CD4-positive, alpha-beta T cell (primary cell): ENCODE measurements at regions not wholly inside any gene's neighbourhood (a gene's known extent, or its start where the extent isn't known, plus 50 kb on each side); places are given as distances from the start of the nearest gene placed in this dataset.

Experiments
- ATAC-seq: fragments of 200-7000 bp; cut with Tn5 transposase; one replicate; pipeline ENCODE4 v1.10.0; 2022; ENCODE audit warnings: mild to moderate bottlenecking; ENCODE audit not compliant: poor library complexity
- CTCF ChIA-PET: fragments of 350-600 bp; sonication (Branson Sonifier 250); formaldehyde crosslinking; loops from one replicate; lab custom pipeline; 2021; ENCODE audit warnings: antibody characterized with exemption, inconsistent platforms; lab: Charles Lee
- POLR2A ChIA-PET: fragments of 350-600 bp; sonication (Branson Sonifier 250); formaldehyde crosslinking; loops from one replicate; lab custom pipeline; 2021; ENCODE audit warnings: antibody characterized with exemption, inconsistent platforms; lab: Charles Lee
- DNase-seq, 14 experiments: peaks; one replicate each; pipeline ENCODE4 v3.0.0-alpha.2; 2013 to 2020; ENCODE audit warnings: mixed read lengths in 2 of 14
- H3K27ac ChIP-seq, 2 donors: one replicate each; pipeline versions ENCODE4 v1.5.1 to v1.7.0; 2013; ENCODE audit warnings: low read length in 2 of 2, low read depth in 1 of 2, mild to moderate bottlenecking in 1 of 2
- H3K27me3 ChIP-seq, 2 experiments: 1 replicate in 1 of 2; 2 replicates in 1 of 2; pipeline versions ENCODE4 v1.6.1 to v1.7.0; 2013; ENCODE audit warnings: low read length in 2 of 2, control low read depth in 1 of 2, mild to moderate bottlenecking in 1 of 2, moderate library complexity in 1 of 2; ENCODE audit not compliant: insufficient read depth in 2 of 2, control insufficient read depth in 1 of 2
- H3K36me3 ChIP-seq: one replicate; pipeline ENCODE4 v1.6.1; 2013; ENCODE audit warnings: low read length, control low read depth; ENCODE audit not compliant: insufficient read depth
- H3K4me1 ChIP-seq: one replicate; pipeline ENCODE4 v1.6.1; 2013; ENCODE audit warnings: low read length, control low read depth; ENCODE audit not compliant: insufficient read depth
- H3K4me3 ChIP-seq: one replicate; pipeline ENCODE4 v1.5.1; 2013; ENCODE audit warnings: mild to moderate bottlenecking, low read length, moderate library complexity
- H3K9me3 ChIP-seq, 2 experiments: 1 replicate in 1 of 2; 2 replicates in 1 of 2; pipeline versions ENCODE4 v1.6.1 to v1.7.0; 2013; ENCODE audit warnings: low read length in 2 of 2, mild to moderate bottlenecking in 2 of 2, control low read depth in 1 of 2, moderate library complexity in 1 of 2; ENCODE audit not compliant: control insufficient read depth in 1 of 2, insufficient read depth in 1 of 2
- H3K27ac Mint-ChIP-seq: one replicate; pipeline ENCODE4 v1.8.0; 2020; ENCODE audit warnings: mixed read lengths
- H3K27me3 Mint-ChIP-seq: one replicate; pipeline ENCODE4 v1.8.0; 2021; ENCODE audit warnings: mixed read lengths
- H3K36me3 Mint-ChIP-seq: one replicate; pipeline ENCODE4 v1.8.0; 2021; ENCODE audit warnings: low read depth, mixed read lengths
- H3K4me1 Mint-ChIP-seq: one replicate; pipeline ENCODE4 v1.8.0; 2021; ENCODE audit warnings: low read depth, mixed read lengths
- H3K4me3 Mint-ChIP-seq: one replicate; pipeline ENCODE4 v1.8.0; 2020; ENCODE audit warnings: mild to moderate bottlenecking, mixed read lengths
- H3K9me3 Mint-ChIP-seq: one replicate; pipeline ENCODE4 v1.8.0; 2020; ENCODE audit warnings: mixed read lengths
- CTCF ChIP-seq: fragments of 200-600 bp; IDR thresholded peaks from one replicate; pipeline ENCODE4 v1.8.0; 2022; ENCODE audit warnings: antibody characterized with exemption, mild to moderate bottlenecking
- intact Hi-C, 2 experiments: fragments of 100-400 bp; cut with DNase I in 1 of 2; cut with micrococcal nuclease in 1 of 2; formaldehyde crosslinking; loops; one replicate each; pipeline versions ENCODE4 v1.15.1 to v1.9.0; 2023 to 2025; cut with DNase I, micrococcal nuclease

- DNase-seq (no peak), ATAC-seq (no peak)
- TF ChIP-seq CTCF: no peak
- Mint-ChIP-seq H3K4me3 (no peak overlapping the region), H3K4me1 (no peaks in the 10 kb centered on the region), H3K27ac (no peak overlapping the region), H3K27me3 (no peaks in the 10 kb centered on the region), H3K9me3 (peaks cover 12% of the 10 kb centered on the region), H3K36me3 (no peaks in the 10 kb centered on the region)
- no peak overlapping the region for H3K4me3 ChIP-seq
- H3K27ac ChIP-seq: no peak overlapping the region
- H3K27me3 ChIP-seq: no peaks in the 10 kb centered on the region
- no peaks in the 10 kb centered on the region for H3K4me1 ChIP-seq
- peaks cover 0 to 5% of the 10 kb centered on the region in 2 experiments for H3K9me3 ChIP-seq
- ChIA-PET CTCF (no interaction called here), POLR2A (no interaction called here)
- intact Hi-C loops: no loop called here
- H3K36me3 ChIP-seq: no peaks in the 10 kb centered on the region
Measured at GRCh38 chr4:166637816-166638215, 596.5 kb downstream of the SPOCK3 start.

GRCh38 chr4:166655231-166655630, 579.1 kb downstream of the SPOCK3 start:
- H3K4me3 Mint-ChIP-seq: no peak overlapping the region
- no peaks in the 10 kb centered on the region for H3K9me3 Mint-ChIP-seq
- no peaks in the 10 kb centered on the region for H3K36me3 Mint-ChIP-seq
- Histone ChIP-seq H3K27ac (no peak overlapping the region), H3K9me3 (no peaks in the 10 kb centered on the region), H3K4me1 (no peaks in the 10 kb centered on the region), H3K36me3 (no peaks in the 10 kb centered on the region), H3K4me3 (no peak overlapping the region), H3K27me3 (no peaks in the 10 kb centered on the region)
- no peak for ATAC-seq
- ChIA-PET CTCF (no interaction called here), POLR2A (no interaction called here)
- no peaks in the 10 kb centered on the region for H3K4me1 Mint-ChIP-seq
- TF ChIP-seq CTCF: no peak
- no peak for DNase-seq
- H3K27me3 Mint-ChIP-seq: no peaks in the 10 kb centered on the region
- intact Hi-C loops: no loop called here
- no peak overlapping the region for H3K27ac Mint-ChIP-seq

GRCh38 chr4:166655705-166656104, 578.6 kb downstream of the SPOCK3 start:
- Histone ChIP-seq H3K9me3 (no peaks in the 10 kb centered on the region), H3K4me1 (no peaks in the 10 kb centered on the region), H3K4me3 (no peak overlapping the region), H3K36me3 (no peaks in the 10 kb centered on the region), H3K27ac (no peak overlapping the region), H3K27me3 (no peaks in the 10 kb centered on the region)
- ATAC-seq (no peak), DNase-seq (no peak)
- Mint-ChIP-seq H3K36me3 (no peaks in the 10 kb centered on the region), H3K4me3 (no peak overlapping the region), H3K9me3 (no peaks in the 10 kb centered on the region), H3K27ac (no peak overlapping the region), H3K4me1 (no peaks in the 10 kb centered on the region), H3K27me3 (no peaks in the 10 kb centered on the region)
- ChIA-PET CTCF (no interaction called here), POLR2A (no interaction called here)
- TF ChIP-seq CTCF: no peak
- intact Hi-C loops: no loop called here
